Mesendoderm (in vitro differentiated cells): ENCODE measurements at regions not wholly inside any gene's neighbourhood (a gene's known extent, or its start where the extent isn't known, plus 50 kb on each side); places are given as distances from the start of the nearest gene placed in this dataset.
A peak's percentile ranks its signal among the peaks of the same experiment; 100 is the strongest.

Experiments
- DNase-seq: peaks from one replicate; pipeline ENCODE4 v3.0.0; 2013
- H2AK5ac ChIP-seq: 2 replicates; pipeline ENCODE4 v1.6.1; 2013; ENCODE audit warnings: low read length, inconsistent platforms
- H2BK120ac ChIP-seq: 2 replicates; pipeline ENCODE4 v1.6.1; 2013; ENCODE audit warnings: low read depth, mild to moderate bottlenecking, low read length, moderate library complexity, mixed read lengths
- H2BK15ac ChIP-seq: replicated peaks from 2 replicates; pipeline ENCODE4 v1.6.1; 2013; ENCODE audit warnings: low read depth, mild to moderate bottlenecking, moderate library complexity
- H2BK5ac ChIP-seq: 2 replicates; pipeline ENCODE4 v1.6.1; 2013; ENCODE audit warnings: low read length, inconsistent platforms
- H3K18ac ChIP-seq: 2 replicates; pipeline ENCODE4 v1.6.1; 2013; ENCODE audit warnings: mild to moderate bottlenecking, low read length, mixed read lengths
- H3K23ac ChIP-seq: one replicate; pipeline ENCODE4 v1.6.1; 2013; ENCODE audit warnings: low read length
- H3K27ac ChIP-seq: 2 replicates; pipeline ENCODE4 v1.5.1; 2013; ENCODE audit warnings: low read depth, mild to moderate bottlenecking, inconsistent platforms, low read length, moderate library complexity
- H3K27me3 ChIP-seq: 2 replicates; pipeline ENCODE4 v1.6.1; 2013; ENCODE audit warnings: low read length, control low read depth, mild to moderate bottlenecking, inconsistent platforms; ENCODE audit not compliant: insufficient read depth, poor library complexity
- H3K36me3 ChIP-seq: 2 replicates; pipeline ENCODE4 v1.6.1; 2013; ENCODE audit warnings: low read length, inconsistent platforms; ENCODE audit not compliant: control insufficient read depth, insufficient read depth
- H3K4ac ChIP-seq: one replicate; pipeline ENCODE4 v1.6.1; 2013; ENCODE audit warnings: low read depth, mild to moderate bottlenecking, low read length, moderate library complexity
- H3K4me1 ChIP-seq: 2 replicates; pipeline ENCODE4 v1.6.1; 2013; ENCODE audit warnings: low read depth, low read length, inconsistent platforms; ENCODE audit not compliant: control insufficient read depth
- H3K4me2 ChIP-seq: 2 replicates; pipeline ENCODE4 v1.6.1; 2013; ENCODE audit warnings: low read length
- H3K4me3 ChIP-seq: 2 replicates; pipeline ENCODE4 v1.5.1; 2013; ENCODE audit warnings: mild to moderate bottlenecking, low read length
- H3K56ac ChIP-seq: one replicate; pipeline ENCODE4 v1.6.1; 2013; ENCODE audit warnings: low read length
- H3K79me1 ChIP-seq: 2 replicates; pipeline ENCODE4 v1.6.1; 2013; ENCODE audit warnings: low read length, inconsistent platforms
- H3K79me2 ChIP-seq: 2 replicates; pipeline ENCODE4 v1.6.1; 2013; ENCODE audit warnings: mild to moderate bottlenecking, low read length; ENCODE audit not compliant: control insufficient read depth, insufficient read depth
- H3K9ac ChIP-seq: 2 replicates; pipeline ENCODE4 v1.6.1; 2013; ENCODE audit warnings: low read length, inconsistent platforms
- H4K5ac ChIP-seq: one replicate; pipeline ENCODE4 v1.6.1; 2013; ENCODE audit warnings: low read length
- H4K8ac ChIP-seq: one replicate; pipeline ENCODE4 v1.6.1; 2013; ENCODE audit warnings: low read depth, mild to moderate bottlenecking, control low read depth, low read length, moderate library complexity
- WGBS: extraction: QIAGEN DNeasy Blood & Tissue Kit; methylation state at CpG from one replicate; pipeline ENCODE4 v1.1.7; 2013; ENCODE audit warnings: low lambda C conversion rate, missing lambda C conversion rate; ENCODE audit not compliant: insufficient coverage; ENCODE audit errors: extremely low coverage; 5-methylcytosine and 5-hydroxymethylcytosine counted together

DNA sequence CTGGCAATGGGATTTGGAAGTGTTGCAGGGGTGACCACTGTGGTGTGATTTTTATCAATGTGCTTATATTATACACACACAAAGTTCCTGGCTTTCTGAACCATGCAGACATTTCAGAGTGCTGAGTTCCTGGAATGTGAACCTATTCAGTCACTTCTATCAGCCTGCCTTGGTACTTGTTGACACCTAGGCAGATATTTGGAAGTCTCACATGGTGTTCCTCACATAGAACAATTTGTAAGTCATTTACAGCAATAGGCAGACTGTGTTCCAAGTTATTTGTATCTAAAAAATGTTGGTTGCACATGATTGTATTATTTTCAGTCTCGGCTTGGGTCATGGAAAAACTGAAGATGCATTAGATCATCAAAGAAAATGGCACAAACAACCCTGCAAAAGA, 182.2 kb downstream of the SREK1 start:
- Histone ChIP-seq H2BK5ac (no peak overlapping the region), H3K36me3 (no peaks in the 10 kb centered on the region), H3K4me2 (no peak overlapping the region), H2BK15ac (no peak overlapping the region), H3K9ac (no peak overlapping the region), H3K56ac (no peak overlapping the region), H3K18ac (no peak overlapping the region), H3K23ac (no peak overlapping the region), H4K5ac (no peak overlapping the region), H3K27ac (no peak overlapping the region), H3K4me1 (no peaks in the 10 kb centered on the region), H3K4ac (no peak overlapping the region), H4K8ac (no peak overlapping the region), H3K79me1 (no peaks in the 10 kb centered on the region), H2BK120ac (no peak overlapping the region), H3K79me2 (no peaks in the 10 kb centered on the region), H3K27me3 (no peaks in the 10 kb centered on the region), H2AK5ac (no peak overlapping the region), H3K4me3 (no peak overlapping the region)
- DNase-seq, result no peak
- no CpG with 5 or more reads among the region's 1 CpG for WGBS

DNA sequence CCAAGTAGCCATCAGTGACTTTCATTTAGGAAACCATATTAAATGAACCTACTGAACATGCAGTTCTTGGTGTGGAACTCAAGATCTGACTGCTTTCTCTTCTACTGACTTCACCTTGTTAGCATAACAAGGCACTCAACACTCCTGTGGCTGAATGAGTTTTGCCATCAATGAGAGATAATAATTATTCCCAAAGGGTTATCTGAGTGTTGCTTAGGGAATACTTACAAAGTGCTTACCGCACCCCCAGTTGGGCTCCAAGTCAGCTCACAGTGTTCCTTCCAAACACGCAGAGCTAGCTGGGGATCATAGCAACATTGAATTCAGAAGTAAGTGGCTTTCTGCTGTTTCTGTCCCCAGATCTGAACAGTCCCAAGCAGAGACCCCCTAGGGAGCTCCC, 182.9 kb downstream of the SREK1 start:
- Histone ChIP-seq H3K27ac (no peak overlapping the region), H2BK120ac (no peak overlapping the region), H3K4me1 (no peaks in the 10 kb centered on the region), H2BK15ac (no peak overlapping the region), H2AK5ac (no peak overlapping the region), H3K79me1 (no peaks in the 10 kb centered on the region), H3K18ac (no peak overlapping the region), H3K56ac (no peak overlapping the region), H3K9ac (no peak overlapping the region), H4K8ac (no peak overlapping the region), H3K79me2 (no peaks in the 10 kb centered on the region), H4K5ac (no peak overlapping the region), H2BK5ac (no peak overlapping the region), H3K4me3 (no peak overlapping the region), H3K27me3 (no peaks in the 10 kb centered on the region), H3K4ac (no peak overlapping the region), H3K36me3 (no peaks in the 10 kb centered on the region), H3K4me2 (no peak overlapping the region), H3K23ac (no peak overlapping the region)
- DNase-seq, result no peak
- no CpG with 5 or more reads among the region's 2 CpGs for WGBS

DNA sequence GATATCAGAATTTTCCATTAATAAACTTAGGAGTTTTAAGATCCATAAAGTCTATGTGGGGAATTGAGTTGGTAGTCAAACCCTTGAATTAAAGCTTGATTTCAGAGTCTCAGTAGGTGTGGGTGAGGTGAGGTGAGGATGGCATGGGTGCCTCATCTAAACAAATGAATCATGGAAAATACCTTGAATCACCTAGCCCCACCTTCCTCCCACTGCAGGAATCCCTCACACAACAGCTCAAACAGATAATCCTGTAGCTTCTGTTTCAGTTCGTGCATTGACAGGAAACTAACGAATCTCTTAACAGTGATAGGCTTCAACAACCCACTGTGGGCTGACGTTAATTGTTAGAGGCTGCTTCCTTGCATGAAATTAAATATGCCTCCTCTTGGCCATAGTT, 185.0 kb downstream of the SREK1 start:
- Histone ChIP-seq H3K23ac (no peak overlapping the region), H4K8ac (no peak overlapping the region), H3K27me3 (no peaks in the 10 kb centered on the region), H3K56ac (no peak overlapping the region), H3K36me3 (no peaks in the 10 kb centered on the region), H3K4me3 (no peak overlapping the region), H4K5ac (no peak overlapping the region), H3K4me1 (no peaks in the 10 kb centered on the region), H3K18ac (no peak overlapping the region), H3K79me1 (no peaks in the 10 kb centered on the region), H2BK5ac (no peak overlapping the region), H2BK15ac (no peak overlapping the region), H3K79me2 (no peaks in the 10 kb centered on the region), H3K4me2 (no peak overlapping the region), H3K4ac (no peak overlapping the region), H3K27ac (no peak overlapping the region), H3K9ac (no peak overlapping the region), H2BK120ac (no peak overlapping the region), H2AK5ac (no peak overlapping the region)
- no CpG with 5 or more reads among the region's 3 CpGs for WGBS
- DNase-seq, result peak; percentile 4

DNA sequence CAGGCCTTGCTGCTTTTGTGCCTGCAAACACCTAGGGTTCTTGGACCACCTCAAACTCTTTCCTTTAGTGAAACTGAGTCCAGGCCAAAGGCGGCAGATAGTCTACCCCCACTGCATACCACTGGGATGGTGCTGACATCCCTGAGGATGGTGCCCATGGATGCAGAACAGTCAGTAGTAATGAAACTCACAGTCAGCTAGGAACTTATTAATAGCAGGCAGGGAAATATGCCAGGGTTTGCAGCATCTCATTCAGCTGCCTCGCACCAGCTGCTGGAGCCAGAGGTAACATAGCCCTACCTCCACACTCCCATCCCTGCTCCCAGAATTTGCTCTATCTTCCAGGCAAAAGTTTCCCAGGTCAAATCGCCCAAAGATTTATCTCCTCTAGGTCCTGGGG, 189.1 kb downstream of the SREK1 start:
- Histone ChIP-seq H2BK5ac (no peak overlapping the region), H3K23ac (no peak overlapping the region), H4K8ac (no peak overlapping the region), H2BK15ac (no peak overlapping the region), H3K36me3 (no peaks in the 10 kb centered on the region), H3K27ac (no peak overlapping the region), H3K79me1 (no peaks in the 10 kb centered on the region), H3K4me3 (no peak overlapping the region), H4K5ac (no peak overlapping the region), H2BK120ac (no peak overlapping the region), H3K4me2 (no peak overlapping the region), H3K4ac (no peak overlapping the region), H3K9ac (no peak overlapping the region), H3K27me3 (no peaks in the 10 kb centered on the region), H2AK5ac (no peak overlapping the region), H3K4me1 (no peaks in the 10 kb centered on the region), H3K79me2 (no peaks in the 10 kb centered on the region), H3K56ac (no peak overlapping the region), H3K18ac (no peak overlapping the region)
- no CpG with 5 or more reads among the region's 3 CpGs for WGBS
- no peak for DNase-seq

DNA sequence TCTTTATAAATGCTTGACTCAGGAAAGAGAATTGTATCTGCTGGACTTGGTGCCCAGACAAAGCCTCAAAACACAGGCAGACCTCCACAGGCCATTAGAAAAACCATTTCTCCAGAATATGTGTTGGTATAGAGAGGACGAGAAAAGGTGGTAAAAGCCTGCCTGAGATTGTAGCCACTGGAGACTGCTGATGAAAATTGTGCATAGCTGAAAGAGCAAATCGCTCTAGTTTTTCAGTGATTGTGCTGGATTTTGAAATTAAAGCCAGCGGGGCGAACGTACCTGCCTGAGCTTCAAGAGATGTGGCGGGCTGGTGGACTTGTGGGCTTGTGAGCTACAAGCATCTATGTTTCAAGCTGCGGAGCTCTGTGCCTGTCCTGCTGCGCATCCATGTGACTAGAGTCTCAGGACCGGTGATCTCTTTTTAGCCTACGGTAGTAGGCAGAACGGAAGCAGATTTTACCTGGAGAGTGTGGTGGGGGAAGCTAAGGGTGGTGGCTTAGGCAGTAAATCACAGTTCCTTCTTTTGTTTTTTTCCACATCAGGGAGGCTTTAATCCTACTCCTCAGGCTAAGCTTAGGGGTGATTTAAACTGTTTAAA, 193.6 kb downstream of the SREK1 start:
- Histone ChIP-seq H3K36me3 (no peaks in the 10 kb centered on the region), H4K5ac (no peak overlapping the region), H3K79me1 (no peaks in the 10 kb centered on the region), H2BK5ac (no peak overlapping the region), H3K23ac (no peak overlapping the region), H3K27ac (no peak overlapping the region), H2BK120ac (no peak overlapping the region), H3K4ac (no peak overlapping the region), H3K27me3 (no peaks in the 10 kb centered on the region), H3K9ac (no peak overlapping the region), H3K18ac (no peak overlapping the region), H3K4me2 (no peak overlapping the region), H3K4me3 (no peak overlapping the region), H3K56ac (no peak overlapping the region), H3K79me2 (no peaks in the 10 kb centered on the region), H2AK5ac (no peak overlapping the region), H4K8ac (no peak overlapping the region), H2BK15ac (no peak overlapping the region), H3K4me1 (no peaks in the 10 kb centered on the region)
- no CpG with 5 or more reads among the region's 11 CpGs for WGBS
- peak; percentile 6 for DNase-seq

DNA sequence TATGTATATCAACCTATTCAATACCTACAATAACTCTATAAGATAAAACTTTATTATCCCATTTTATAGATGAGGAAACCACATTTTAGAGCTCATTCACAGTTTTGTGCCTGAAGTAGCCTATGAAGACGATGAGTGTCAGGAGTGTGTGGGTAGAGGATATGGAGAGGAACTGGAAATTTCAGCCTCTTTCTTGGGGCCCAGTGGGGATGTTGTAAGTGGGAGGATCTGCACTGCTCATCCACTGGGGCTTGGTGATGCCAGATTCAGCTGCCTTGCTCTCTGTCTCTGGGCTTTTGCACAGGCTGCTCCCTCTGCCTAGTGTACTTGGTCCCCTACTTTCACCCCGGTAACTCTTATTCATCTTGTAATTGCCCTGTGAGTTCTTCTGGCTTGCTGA, 194.7 kb downstream of the SREK1 start:
- DNase-seq, result no peak
- Histone ChIP-seq H4K8ac (no peak overlapping the region), H2BK15ac (no peak overlapping the region), H3K23ac (no peak overlapping the region), H3K27ac (no peak overlapping the region), H3K18ac (no peak overlapping the region), H3K4me2 (no peak overlapping the region), H3K4me3 (no peak overlapping the region), H2BK120ac (no peak overlapping the region), H3K79me1 (no peaks in the 10 kb centered on the region), H2BK5ac (no peak overlapping the region), H3K4me1 (no peaks in the 10 kb centered on the region), H3K9ac (no peak overlapping the region), H2AK5ac (no peak overlapping the region), H3K36me3 (no peaks in the 10 kb centered on the region), H3K56ac (no peak overlapping the region), H4K5ac (no peak overlapping the region), H3K4ac (no peak overlapping the region), H3K79me2 (no peaks in the 10 kb centered on the region), H3K27me3 (no peaks in the 10 kb centered on the region)
- WGBS, result no CpG with 5 or more reads among the region's 2 CpGs
